ENCODE measurements at regions not wholly inside any gene's neighbourhood (a gene's known extent, or its start where the extent isn't known, plus 50 kb on each side); places are given as distances from the start of the nearest gene placed in this dataset.

GRCh38 chr4:163582703-163583102 is 88.2 kb downstream of the TMA16 start:
- TF ChIP-seq JUND (IDR thresholded peaks at IDR 0.05; ENCODE audit: low read depth), result no peak
- no peak for DNase-seq (ENCODE audit: low read depth in 1 of 2, low spot score in 1 of 2)
- in situ Hi-C loops (cut with HindIII; ENCODE audit: low pct_unique_long_range_greater_than_20kb, low sequenced_read_pairs), result no loop called here

DNA sequence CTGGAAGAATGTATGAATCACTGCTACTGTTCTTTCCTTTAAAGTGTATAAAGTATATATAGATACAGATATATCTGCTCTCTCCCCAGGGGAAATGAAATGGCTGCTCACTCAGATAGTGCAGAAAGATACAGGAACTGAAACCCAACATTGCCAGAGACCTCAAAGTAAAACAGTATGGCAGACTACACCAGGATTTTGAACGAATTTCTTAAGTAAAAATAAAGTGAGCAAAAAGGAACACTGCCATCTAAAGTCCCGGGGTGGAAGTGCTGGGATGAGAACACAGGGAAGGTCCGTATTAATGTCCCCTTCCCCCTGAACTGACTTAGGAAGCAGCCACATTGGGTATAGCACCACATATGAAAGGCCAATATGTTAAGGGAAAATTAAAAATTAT is 93.4 kb downstream of the TMA16 start:
- DNase-seq (ENCODE audit: low read depth in 1 of 2, low spot score in 1 of 2), result no peak
- TF ChIP-seq JUND (IDR thresholded peaks at IDR 0.05; ENCODE audit: low read depth), result no peak
- in situ Hi-C loops (cut with HindIII; ENCODE audit: low pct_unique_long_range_greater_than_20kb, low sequenced_read_pairs), result no loop called here

DNA sequence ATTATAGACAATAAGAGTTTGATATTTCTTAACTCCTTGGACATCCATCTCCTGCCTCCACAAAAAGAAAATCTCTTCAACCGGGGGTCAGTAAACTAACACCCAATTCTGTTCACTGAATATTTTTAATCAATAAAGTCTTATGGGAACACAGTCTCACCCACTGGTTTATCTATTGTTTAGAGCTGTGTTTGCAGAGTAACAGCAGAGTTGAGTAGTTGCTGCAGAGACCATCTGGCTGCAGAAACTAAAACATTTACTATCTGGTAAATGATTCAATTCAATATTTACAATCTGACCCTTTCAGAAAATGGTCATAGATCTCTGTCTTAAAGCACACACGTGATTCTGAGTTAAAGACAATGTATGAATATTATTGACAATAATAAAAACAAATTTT is 94.0 kb downstream of the TMA16 start:
- DNase-seq (ENCODE audit: low read depth in 1 of 2, low spot score in 1 of 2), result no peak
- in situ Hi-C loops (cut with HindIII; ENCODE audit: low pct_unique_long_range_greater_than_20kb, low sequenced_read_pairs), result no loop called here
- no peak for TF ChIP-seq JUND (IDR thresholded peaks at IDR 0.05; ENCODE audit: low read depth)

GRCh38 chr4:163590103-163590502 is 95.6 kb downstream of the TMA16 start:
- in situ Hi-C loops (cut with HindIII; ENCODE audit: low pct_unique_long_range_greater_than_20kb, low sequenced_read_pairs), result no loop called here
- no peak for DNase-seq (ENCODE audit: low read depth in 1 of 2, low spot score in 1 of 2)
- no peak for TF ChIP-seq JUND (IDR thresholded peaks at IDR 0.05; ENCODE audit: low read depth)

GRCh38 chr4:163590619-163591264 is 96.3 kb downstream of the TMA16 start:
- TF ChIP-seq JUND (IDR thresholded peaks at IDR 0.05; ENCODE audit: low read depth), result no peak
- no peak for DNase-seq (ENCODE audit: low read depth in 1 of 2, low spot score in 1 of 2)
- in situ Hi-C loops (cut with HindIII; ENCODE audit: low pct_unique_long_range_greater_than_20kb, low sequenced_read_pairs), result no loop called here

GRCh38 chr4:163591614-163592020 is 97.1 kb downstream of the TMA16 start:
- no peak for DNase-seq (ENCODE audit: low read depth in 1 of 2, low spot score in 1 of 2)
- in situ Hi-C loops (cut with HindIII; ENCODE audit: low pct_unique_long_range_greater_than_20kb, low sequenced_read_pairs), result no loop called here
- no peak for TF ChIP-seq JUND (IDR thresholded peaks at IDR 0.05; ENCODE audit: low read depth)

GRCh38 chr4:163592212-163592611 is 97.7 kb downstream of the TMA16 start:
- in situ Hi-C loops (cut with HindIII; ENCODE audit: low pct_unique_long_range_greater_than_20kb, low sequenced_read_pairs), result no loop called here
- DNase-seq (ENCODE audit: low read depth in 1 of 2, low spot score in 1 of 2), result no peak
- no peak for TF ChIP-seq JUND (IDR thresholded peaks at IDR 0.05; ENCODE audit: low read depth)

DNA sequence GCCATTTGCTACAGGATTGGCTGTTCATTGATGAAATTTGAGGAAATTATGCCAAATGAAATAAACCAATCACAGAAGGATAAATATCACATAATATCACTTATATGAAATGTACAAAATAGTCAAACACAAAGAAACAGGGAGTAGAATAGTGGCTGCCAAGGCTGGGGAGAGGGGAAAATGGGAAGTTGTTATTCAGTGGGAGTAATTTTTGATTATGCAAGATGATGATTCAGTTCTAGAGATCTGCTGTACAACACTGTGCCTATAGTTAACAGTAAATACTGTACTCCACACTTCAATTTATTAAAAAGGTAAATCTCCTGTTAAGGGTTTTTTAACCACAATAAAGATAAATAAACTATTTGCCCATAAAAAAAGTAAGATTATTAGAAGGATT is 101.1 kb downstream of the TMA16 start:
- in situ Hi-C loops (cut with HindIII; ENCODE audit: low pct_unique_long_range_greater_than_20kb, low sequenced_read_pairs), result no loop called here
- no peak for DNase-seq (ENCODE audit: low read depth in 1 of 2, low spot score in 1 of 2)
- no peak for TF ChIP-seq JUND (IDR thresholded peaks at IDR 0.05; ENCODE audit: low read depth)

GRCh38 chr4:163598028-163598427 is 103.5 kb downstream of the TMA16 start:
- no peak for DNase-seq (ENCODE audit: low read depth in 1 of 2, low spot score in 1 of 2)
- TF ChIP-seq JUND (IDR thresholded peaks at IDR 0.05; ENCODE audit: low read depth), result no peak
- in situ Hi-C loops (cut with HindIII; ENCODE audit: low pct_unique_long_range_greater_than_20kb, low sequenced_read_pairs), result no loop called here

GRCh38 chr4:163598489-163598888 is 104.0 kb downstream of the TMA16 start:
- no peak for DNase-seq (ENCODE audit: low read depth in 1 of 2, low spot score in 1 of 2)
- TF ChIP-seq JUND (IDR thresholded peaks at IDR 0.05; ENCODE audit: low read depth), result no peak
- in situ Hi-C loops (cut with HindIII; ENCODE audit: low pct_unique_long_range_greater_than_20kb, low sequenced_read_pairs), result no loop called here

DNA sequence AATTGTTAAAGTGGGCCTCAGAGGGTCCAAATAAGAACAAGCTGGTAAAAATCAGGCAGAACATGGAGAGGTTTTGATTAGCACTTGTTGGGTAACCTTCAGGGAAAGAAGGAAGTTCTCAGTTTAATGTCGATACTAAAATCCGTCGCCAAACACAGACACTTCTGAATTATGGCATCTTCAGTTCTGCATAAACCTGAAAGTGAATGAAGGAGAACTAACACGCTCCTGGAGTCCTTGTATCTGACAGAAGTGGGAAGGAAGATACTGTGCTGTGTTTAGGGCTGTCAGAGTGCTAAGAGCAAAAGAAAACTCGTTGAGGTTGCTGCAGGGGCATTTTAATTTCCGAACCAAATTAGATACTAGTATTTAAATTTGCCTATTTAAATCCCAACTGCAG is 106.2 kb downstream of the TMA16 start:
- no peak for TF ChIP-seq JUND (IDR thresholded peaks at IDR 0.05; ENCODE audit: low read depth)
- DNase-seq (ENCODE audit: low read depth in 1 of 2, low spot score in 1 of 2), result no peak
- in situ Hi-C loops (cut with HindIII; ENCODE audit: low pct_unique_long_range_greater_than_20kb, low sequenced_read_pairs), result no loop called here

- DNase-seq (ENCODE audit: low read depth in 1 of 2, low spot score in 1 of 2), result no peak
- in situ Hi-C loops (cut with HindIII; ENCODE audit: low pct_unique_long_range_greater_than_20kb, low sequenced_read_pairs), result no loop called here
- no peak for TF ChIP-seq JUND (IDR thresholded peaks at IDR 0.05; ENCODE audit: low read depth)
Measured at GRCh38 chr4:163603257-163603656, 108.8 kb downstream of the TMA16 start.

GRCh38 chr4:163606896-163607691 is 112.6 kb downstream of the TMA16 start:
- no peak for DNase-seq (ENCODE audit: low read depth in 1 of 2, low spot score in 1 of 2)
- in situ Hi-C loops (cut with HindIII; ENCODE audit: low pct_unique_long_range_greater_than_20kb, low sequenced_read_pairs), result no loop called here
- TF ChIP-seq JUND (IDR thresholded peaks at IDR 0.05; ENCODE audit: low read depth), result no peak
